ENCODE measurements at regions not wholly inside any gene's neighbourhood (a gene's known extent, or its start where the extent isn't known, plus 50 kb on each side); places are given as distances from the start of the nearest gene placed in this dataset.

DNA sequence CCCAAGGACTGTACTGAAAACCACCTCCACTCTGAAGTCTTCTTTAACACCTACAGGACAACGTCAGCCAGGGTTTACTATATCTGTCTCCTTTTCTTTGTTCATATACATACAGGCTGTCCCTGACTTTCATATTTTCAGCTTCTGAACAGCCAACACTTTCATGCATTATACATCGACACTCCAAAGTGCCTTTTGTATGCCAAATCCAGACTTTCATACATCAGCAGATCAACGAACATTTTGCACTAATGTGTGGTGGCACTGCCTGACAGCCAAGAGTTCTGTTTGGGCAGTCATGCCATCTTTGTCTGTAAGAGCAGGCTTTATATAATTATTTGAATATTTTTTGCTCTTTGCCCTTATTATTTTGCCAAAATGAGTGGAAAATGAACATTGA lies 487.4 kb downstream of the CETN3 start:
- DNase-seq, result no peak

DNA sequence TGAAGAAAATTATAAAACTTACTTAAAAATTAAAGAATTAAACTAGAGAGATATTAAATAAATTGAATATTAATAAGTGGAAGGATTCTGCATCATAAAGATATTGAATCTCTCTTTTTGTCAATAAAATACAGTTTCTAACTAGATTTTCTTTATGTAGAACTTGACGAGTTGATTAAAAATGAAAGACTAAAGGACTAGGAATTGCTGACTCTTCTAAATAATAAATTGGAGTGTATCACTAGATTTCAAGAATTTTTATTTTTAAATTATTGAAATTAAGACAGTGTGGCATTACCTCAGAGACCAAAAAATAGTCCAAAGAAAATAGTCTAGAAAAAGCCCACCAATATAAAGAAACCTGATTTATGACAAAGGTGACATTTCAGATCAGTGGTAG lies 492.4 kb downstream of the CETN3 start:
- no peak for DNase-seq

DNA sequence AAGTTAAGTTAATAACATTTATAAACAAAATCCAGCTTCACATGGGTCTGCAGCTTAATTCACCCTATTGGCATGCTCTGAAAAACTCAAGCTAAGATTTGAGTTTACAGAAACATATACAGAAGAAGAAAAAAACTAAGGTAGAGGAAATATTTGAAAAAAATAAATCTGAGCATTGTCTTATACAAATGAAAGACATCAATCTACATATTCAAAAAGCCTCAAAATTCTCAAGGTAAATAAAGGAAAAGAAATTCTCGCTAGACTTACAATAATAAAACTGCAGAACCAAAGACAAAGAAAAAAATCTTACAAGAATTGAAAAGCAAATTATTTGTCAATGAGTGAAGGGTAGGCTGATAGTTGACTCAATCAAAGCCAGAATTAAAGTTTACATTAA lies 493.4 kb downstream of the CETN3 start:
- no peak for DNase-seq

DNA sequence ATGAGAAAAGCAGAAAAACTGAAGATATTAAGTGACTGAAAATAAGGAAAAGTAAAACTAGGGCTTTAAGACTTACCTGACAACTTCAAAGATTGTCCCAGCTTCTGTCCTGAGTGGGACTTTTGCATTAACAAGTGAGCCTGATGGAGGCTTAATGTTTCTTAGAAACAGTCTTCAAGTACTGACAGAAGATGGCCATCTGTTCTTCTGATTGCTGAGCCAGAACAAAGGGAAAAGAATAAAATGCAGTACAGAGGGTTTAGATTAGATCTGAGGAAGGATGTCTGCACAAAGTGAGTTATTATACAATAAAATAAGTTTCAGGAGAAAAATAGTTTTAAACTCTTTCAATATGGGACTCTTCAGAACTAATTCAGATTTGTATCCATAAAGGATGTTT lies 500.7 kb downstream of the CETN3 start:
- DNase-seq, result no peak

DNA sequence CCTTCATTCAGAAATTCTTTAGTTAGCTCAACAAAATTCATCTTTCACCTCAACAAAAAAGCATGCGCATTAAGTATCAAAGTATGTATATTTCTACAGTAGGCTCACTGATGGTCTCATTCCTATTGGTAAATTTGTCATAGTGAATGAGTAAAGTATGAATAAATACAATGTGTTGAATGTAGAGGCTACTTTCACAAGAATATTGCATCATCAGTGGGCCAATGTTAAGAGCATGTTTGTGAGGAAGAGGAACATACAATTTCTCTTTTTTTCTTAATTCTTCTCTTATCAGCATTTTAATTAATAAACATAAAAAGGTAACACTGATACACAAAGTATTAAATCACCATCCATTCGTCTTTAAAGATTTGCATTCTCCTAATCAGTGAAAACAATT lies 505.1 kb downstream of the CETN3 start:
- no peak for DNase-seq

DNA sequence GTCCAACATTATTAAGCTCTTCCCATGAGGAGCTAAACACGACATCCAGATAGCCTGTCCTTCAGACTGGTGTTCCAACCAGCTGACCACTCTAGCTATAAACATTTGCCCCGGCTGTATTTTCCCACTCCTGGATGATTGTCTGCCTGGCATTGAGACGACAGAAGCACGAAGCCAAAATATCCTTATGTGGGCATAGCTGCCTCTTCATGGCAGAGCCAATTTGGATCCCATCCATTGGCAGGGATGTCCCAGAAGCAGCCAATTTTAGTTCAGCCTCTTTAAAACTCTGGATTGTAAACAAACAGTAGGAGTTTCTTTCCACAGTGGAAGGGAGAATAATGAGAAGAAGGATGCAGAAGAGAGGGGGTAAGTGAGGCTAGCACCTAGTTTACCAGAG lies 507.6 kb downstream of the CETN3 start:
- DNase-seq, result peak; percentile 37

DNA sequence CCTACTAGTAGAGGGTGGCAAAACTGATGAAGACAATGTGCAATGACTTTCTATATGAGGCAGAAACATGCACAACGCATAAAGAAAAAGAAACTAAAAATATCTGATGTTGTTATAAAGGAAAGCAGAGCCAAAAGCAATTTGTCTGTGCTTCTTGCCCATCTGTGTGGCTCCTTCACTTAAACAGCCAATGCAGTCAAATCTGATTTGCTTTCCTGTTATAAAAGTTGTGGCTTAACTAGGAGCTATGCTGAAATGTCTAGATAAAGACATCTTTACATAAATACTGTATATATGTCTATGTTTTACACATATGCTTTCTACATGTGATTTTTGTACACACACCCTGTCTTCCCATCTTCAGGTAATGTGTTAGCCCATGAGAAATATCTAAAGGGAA lies 508.2 kb downstream of the CETN3 start:
- DNase-seq, result no peak

DNA sequence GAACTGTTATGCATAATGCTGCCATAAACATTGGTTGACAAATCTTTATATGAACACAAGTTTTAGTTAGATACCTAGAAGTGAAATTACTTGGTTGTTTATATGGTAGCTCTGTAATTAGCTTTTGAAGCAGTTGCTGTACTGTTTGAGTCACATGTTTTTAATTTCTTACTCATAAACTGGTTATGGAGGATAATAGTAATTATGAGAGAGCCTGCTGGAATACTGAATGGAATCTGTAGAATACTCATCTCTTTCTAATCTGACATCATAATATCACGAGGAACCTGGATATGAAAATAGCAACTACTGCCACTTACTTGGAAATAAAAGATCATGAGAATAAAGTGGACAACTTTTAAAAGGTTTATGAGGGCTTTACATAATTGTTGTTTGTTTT lies 509.2 kb downstream of the CETN3 start:
- DNase-seq, result no peak

DNA sequence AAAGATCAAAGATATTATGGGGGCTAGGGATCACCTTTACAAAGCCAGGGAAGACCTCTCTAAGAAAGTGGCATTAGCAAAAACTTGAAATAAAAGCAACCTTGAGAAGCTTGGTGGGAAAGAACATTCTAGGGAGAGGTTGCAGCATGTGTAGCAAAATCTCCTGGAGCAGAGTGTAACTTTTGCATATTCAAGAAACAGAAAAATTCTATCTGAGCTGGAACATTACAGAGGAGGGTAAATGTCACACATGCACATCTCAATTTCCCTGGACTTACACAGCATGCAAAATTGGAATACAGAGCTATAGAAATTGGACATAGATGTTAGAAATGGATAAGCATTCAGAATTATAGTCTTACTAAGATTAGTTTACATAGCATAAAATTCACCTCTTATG lies 510.0 kb downstream of the CETN3 start:
- DNase-seq, result no peak

DNA sequence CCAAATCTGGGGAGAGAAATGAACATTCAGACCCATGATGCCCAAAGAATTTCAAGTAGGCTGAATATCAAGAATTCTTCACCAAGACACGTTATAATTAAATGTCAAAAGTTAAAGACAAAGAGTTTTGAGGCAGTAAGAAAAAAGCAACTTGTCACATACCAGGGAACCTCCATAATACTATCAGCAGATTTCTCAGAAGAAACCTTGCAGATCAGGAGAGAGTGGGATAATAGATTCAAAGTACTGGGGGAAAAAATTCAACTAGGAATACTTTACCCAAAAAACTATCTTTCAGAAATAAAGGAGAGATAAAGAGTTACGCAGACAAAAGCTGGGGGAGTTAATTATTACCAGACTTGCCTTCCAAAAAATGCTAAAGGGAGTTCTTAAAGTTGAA lies 516.0 kb downstream of the CETN3 start:
- DNase-seq, result no peak

DNA sequence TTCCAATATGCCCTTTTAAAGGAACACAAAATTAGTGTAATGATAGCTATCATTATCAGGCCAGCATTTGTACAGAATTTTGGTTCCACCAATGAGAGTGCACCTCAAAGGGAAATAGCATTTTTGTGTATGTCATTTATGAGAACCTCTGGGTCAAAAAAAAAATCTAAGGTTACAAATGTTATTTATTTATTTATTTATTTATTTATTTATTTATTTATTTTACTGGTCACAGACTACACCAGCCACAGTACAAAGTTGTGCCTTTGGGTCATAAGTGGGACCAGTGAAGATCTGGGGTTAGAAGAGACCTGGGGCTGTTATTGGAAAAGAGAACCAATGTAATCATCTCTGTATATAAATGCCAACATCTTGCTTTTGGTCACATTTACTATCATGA lies 523.9 kb downstream of the CETN3 start:
- no peak for DNase-seq

DNA sequence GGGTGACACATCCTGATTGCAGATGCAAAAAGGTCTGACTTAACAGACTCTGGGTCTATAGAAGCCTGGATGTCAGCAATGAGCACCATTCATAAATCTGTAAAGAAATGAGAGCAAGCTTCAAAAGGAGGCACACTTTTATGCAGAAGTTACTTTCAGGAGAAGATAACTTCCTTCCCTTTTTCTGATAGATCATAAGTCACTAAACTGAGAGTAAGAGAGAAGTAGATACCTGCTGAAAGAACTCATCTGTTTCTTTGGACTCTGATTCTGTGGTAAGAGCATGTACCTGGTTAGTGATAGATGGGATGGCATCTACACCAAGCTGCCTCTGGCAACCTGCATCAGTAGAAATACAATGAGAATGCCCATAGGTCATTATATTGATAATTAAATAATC lies 525.6 kb downstream of the CETN3 start:
- no peak for DNase-seq

DNA sequence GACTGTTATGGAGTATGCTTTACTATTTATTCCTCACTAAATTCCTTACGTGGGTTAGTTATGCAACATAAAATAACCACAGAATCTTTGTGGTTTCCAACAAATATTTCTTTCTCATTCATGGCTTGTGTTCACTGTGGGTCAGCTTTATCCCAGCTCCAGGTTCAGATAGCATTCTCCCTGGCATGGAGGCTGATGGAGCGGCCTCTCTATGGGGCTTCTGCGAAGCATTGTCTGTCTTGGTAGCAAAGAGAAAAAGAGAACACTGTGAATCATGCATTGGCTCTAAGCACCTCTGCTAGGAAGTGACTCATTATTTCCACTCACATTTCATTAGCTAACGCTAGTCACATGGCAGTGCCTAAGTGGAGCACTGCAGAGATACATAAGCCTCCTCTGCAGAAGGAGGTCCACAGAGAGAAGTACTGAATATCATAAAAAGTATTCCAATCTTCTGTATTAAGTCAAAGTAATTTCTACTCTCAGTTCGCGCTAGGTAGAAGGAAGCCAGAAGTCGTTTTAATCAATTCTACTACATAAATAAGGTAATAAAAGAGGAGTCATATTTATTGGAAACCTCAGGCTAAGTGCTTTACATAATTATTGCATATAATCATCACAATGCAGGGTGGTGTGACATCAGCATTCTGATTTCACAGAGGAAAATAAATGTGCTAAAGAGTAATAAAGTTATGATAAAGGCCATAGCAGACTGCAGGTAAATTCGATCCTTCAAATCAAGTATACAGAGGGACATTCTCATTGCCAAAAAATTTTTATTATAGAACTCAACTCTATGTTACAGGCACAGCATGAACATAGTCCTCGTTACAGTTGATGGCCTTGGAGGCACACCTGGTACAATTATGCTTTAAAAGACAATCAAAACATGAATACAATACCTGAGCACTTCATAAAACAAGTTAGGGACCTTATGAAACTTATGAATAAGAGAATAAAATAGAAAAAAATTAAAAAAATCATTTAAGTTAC lies 531.1 kb downstream of the CETN3 start:
- DNase-seq, result no peak

DNA sequence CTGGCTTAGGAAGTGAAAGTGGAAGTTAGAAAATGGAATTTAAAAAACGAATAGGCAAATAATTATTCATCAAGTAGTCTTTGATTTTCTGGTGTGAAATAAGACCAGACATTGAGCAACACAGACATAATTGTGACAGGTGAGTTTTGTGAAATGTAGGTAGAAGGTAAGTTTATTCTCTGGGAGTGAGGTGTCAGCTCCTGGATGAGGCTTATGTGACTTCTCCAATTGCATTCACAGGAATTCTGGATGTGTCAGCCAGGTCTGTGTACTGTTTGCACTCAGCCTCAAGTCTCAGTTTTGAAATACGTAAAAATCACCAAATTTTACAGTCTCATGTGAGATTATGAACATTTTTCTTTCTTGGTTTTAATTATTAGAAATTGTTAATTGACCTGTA lies 537.6 kb downstream of the CETN3 start:
- no peak for DNase-seq

DNA sequence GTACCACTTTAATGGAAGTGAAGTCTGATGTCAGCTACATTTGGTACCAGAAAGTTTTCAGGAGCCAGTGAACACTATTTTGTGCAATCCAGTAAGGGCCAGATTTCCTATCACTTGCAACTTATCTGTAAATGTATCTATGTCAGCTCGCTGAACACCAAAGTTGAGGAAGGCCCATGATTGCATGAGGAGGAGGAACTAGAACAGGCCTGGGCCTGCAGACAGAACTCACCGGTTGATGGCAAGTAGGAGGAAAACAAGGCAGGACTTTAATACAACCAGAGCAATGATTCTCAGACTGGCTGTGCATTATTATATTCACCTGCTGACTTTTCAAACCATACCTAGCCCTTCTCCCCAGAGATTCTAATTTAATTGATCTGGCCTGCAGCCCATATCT lies 540.2 kb downstream of the CETN3 start:
- DNase-seq, result no peak

DNA sequence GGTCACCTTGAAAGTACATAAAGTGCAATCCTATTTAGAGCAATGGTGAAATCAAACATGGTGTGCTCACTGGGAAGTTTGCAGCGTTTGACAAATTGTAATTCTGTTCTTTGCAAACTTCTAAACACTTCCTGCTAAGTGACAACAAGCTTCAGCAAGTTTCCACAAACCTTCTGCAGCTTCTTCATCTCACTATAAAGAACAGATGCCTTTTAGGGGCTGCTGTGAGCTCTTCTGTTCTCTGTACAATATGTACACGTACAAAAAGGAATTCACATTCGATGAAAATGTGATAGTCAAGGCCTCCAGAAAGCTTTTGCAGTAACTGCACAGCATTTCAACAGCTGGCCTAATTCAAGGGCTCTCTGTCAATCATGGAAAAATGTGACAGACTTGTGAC lies 543.1 kb downstream of the CETN3 start:
- DNase-seq, result no peak

DNA sequence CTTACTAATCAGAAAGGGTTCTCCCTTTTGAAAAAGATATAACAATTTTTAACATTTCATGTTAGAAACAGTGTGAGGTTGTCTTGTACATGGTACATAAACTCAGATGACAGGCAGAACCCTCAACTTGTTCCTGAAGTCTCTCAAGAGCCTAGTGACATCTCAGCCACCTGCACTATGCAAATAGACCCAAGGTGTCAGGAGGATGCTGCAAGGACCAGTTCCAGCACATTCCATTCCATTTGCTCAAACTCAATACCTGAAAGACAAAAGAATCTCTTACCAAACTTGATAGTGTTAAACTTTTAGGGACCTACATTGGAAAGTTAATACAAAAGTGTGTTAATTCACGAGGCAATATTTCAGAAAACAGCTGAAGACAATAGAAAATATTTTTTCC lies 544.6 kb downstream of the CETN3 start:
- no peak for DNase-seq

DNA sequence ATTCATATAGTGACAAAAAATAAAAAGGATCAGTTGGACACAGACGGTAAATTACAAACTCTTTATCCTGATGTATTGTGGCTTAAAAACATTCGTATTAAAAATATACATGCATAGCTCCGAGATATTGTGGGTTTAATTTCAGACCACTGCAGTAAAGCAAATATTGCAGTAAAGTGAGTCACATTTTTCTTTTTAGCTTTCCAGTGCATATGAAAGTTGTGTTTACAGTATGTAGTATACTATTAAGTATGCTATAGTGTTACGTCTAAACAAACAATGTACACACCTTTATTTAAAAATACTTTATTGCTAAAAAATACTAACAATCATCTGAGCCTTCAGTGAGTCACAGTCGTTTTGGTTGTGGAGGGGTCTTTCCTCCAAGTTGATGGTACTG lies 551.8 kb downstream of the CETN3 start:
- DNase-seq, result no peak

DNA sequence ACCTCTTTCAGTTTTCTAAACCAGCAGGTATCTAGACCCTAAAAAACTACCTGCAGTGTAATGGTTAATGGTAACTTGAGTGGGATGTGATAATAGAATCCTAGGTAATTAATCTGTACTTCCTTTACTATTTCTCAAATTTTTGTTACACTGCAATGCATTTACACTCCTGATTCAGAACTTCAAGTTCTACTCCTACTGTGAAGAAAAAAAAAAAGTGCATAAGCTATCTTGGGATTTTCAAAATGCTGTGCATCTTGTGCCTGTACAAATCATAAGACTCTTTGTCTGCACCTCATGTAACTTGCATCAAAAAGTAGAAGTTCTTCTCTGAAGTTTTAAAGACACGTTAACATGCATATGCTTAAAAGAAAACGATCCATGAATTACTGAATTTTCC lies 554.1 kb downstream of the CETN3 start:
- no peak for DNase-seq

DNA sequence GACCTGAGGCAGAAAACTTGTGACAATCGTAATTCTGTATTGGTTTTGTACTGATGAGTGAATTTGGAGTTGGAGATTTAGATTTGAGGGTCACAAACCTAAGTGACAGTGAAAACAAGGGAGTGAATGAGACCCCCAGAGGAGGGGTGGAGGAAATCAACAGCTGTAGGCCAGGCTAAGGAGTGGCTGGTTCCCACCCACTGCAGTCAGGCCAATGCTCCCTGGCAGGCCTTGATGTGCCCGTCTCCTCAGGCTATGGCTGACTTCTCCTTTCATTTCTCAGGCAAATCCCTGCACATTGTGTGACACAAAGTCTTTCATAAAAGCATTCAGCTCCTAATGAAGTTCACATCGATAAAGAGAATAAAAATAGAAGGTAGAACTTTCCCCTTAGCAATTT lies 557.6 kb downstream of the CETN3 start:
- no peak for DNase-seq

DNA sequence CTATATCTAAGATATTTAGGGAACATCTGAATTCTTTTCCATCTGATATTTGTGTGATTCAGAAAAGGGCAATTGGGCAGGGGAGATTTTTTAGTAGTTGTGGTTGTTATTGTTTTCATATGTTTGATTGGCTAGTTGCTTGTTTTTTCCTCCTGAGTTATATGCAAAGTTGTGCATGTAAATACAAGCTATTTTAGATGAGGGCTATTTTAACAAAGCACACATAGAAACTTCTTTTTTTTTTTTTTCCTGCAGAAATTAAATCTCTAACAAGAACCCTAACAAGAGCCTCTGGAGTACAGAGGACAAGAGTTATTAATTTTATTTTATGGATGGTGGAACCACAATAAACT lies 559.1 kb downstream of the CETN3 start:
- DNase-seq, result no peak

DNA sequence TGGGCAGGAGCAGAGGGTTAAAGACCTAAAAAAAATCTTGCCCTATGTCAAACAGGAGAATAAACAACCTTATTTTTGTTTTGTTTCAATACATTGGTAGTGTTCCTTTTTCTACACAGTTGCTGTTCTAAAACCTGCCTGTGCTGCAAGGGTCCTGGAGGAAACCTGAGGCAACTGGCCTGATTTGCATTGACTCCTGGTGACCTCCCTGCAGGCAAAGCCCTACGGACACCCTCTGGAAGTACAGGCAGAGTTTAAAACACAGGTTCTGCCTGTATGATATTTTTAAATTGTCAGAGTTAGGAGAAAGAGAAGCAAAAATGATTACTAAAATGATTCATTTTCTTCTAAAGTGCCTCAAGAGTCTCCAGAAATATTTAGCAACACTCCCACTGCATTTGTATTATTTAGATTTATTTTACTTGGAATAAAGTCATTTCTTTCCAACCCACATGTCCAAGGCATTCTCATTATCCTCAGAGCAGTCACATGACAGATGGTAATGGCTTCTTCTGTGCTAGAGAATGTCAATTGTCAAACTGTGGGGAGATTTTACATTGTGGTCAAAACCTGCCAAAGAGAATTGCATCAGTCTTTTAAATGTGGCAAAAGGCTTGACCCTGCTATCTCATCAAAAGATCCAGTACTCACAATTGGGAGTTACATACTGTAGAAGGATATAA lies 559.6 kb downstream of the CETN3 start:
- DNase-seq, result no peak

DNA sequence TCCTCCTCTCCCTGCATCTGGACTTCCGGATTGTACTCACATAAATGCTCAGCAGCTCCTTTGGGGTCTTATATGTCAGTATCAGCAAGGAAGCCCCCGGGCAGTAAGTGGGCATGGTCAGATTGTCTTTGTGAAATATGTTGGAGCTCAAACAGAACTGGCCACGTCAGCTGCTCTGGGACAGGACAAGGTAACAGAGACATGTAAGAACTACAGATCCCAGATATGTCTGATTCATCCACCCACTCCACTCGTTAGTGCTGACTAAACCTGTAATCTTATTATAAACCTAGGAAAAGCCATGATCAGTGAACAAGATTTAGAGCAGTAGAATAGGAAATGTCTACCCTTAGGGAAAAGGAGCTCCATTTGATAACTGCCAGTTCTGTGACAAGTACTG lies 561.8 kb downstream of the CETN3 start:
- DNase-seq, result no peak

DNA sequence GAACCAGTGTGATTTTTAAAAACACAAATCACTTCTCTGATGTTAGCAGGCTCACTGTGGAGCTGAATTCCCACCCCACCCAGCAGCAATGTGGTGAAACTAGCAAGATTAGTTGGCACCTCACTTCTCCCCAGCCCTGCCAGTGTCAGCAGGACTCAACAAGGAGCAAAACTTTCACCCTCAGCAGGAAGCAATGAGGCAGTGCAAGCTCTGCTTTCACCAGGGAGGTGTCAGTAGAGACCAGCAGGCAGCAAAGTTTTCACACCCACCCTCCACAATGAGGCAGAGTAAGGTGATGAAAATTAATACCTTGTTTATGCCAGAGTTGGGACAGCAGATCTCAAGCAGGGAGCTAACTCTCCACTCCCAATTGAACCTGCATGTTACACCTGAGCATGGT lies 565.0 kb downstream of the CETN3 start:
- no peak for DNase-seq
